C4-2B (cell line): ENCODE measurements at regions not wholly inside any gene's neighbourhood (a gene's known extent, or its start where the extent isn't known, plus 50 kb on each side); places are given as distances from the start of the nearest gene placed in this dataset.

Experiments used
- ZFX ChIP-seq: fragments of 450-650 bp; IDR thresholded peaks from 2 replicates; pipeline ENCODE4 v1.6.1; 2017
- TF ChIP-seq, protein P1 (sequence below): fragments of 450-650 bp; conservative IDR thresholded peaks from 2 replicates; pipeline ENCODE4 v1.5.1; 2017; ENCODE audit warnings: mild to moderate bottlenecking

DNA sequence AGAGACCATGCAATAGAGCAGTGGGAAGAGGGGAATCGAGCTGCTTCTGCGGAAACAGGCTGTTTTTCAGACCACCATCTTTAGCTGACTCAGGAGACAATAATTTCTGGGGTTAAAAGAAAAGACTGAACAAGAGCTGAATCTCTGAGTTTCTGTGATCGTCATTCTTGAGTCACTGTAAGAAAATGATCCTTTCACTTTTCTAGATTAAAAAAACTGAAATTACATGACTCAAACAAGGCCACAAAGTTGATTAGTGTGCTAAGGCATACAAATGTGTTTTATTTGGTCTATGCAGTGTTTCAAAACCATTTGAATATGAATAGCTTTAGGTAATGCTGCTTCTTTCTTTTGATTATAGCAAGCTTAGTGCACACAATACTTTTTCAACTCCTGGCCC, 194.4 kb upstream of the RPL34 start:
- TF ChIP-seq, protein P1, sequence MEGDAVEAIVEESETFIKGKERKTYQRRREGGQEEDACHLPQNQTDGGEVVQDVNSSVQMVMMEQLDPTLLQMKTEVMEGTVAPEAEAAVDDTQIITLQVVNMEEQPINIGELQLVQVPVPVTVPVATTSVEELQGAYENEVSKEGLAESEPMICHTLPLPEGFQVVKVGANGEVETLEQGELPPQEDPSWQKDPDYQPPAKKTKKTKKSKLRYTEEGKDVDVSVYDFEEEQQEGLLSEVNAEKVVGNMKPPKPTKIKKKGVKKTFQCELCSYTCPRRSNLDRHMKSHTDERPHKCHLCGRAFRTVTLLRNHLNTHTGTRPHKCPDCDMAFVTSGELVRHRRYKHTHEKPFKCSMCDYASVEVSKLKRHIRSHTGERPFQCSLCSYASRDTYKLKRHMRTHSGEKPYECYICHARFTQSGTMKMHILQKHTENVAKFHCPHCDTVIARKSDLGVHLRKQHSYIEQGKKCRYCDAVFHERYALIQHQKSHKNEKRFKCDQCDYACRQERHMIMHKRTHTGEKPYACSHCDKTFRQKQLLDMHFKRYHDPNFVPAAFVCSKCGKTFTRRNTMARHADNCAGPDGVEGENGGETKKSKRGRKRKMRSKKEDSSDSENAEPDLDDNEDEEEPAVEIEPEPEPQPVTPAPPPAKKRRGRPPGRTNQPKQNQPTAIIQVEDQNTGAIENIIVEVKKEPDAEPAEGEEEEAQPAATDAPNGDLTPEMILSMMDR = no peak
- no peak for TF ChIP-seq ZFX
